Stimulated activated CD4-positive, alpha-beta T cell treated with anti-CD3 and anti-CD28 coated beads, Interleukin-4, amount 100 ng/mL, for 4 hours (primary cell): ENCODE measurements at regions not wholly inside any gene's neighbourhood (a gene's known extent, or its start where the extent isn't known, plus 50 kb on each side); places are given as distances from the start of the nearest gene placed in this dataset.

Source experiments
- DNase-seq, 2 experiments: peaks; one replicate each; pipeline ENCODE4 v3.0.0-alpha.2; 2020

- DNase-seq, result no peak
Observed at GRCh38 chr14:71203306-71203705, 296.0 kb downstream of the PCNX1 start.

GRCh38 chr14:71204231-71204630 is 297.0 kb downstream of the PCNX1 start:
- no peak for DNase-seq

GRCh38 chr14:71204768-71205167 is 297.5 kb downstream of the PCNX1 start:
- DNase-seq, result no peak

GRCh38 chr14:71206123-71206522 is 298.9 kb downstream of the PCNX1 start:
- DNase-seq, result no peak

GRCh38 chr14:71206766-71207371 is 299.6 kb downstream of the PCNX1 start:
- no peak for DNase-seq

- DNase-seq, result no peak
Observed at GRCh38 chr14:71208702-71209357, 301.6 kb downstream of the PCNX1 start.

- DNase-seq, result no peak
Observed at GRCh38 chr14:71209888-71210287, 302.6 kb downstream of the PCNX1 start.

GRCh38 chr14:71212093-71212492 is 304.8 kb downstream of the PCNX1 start:
- no peak for DNase-seq

- no peak for DNase-seq
Observed at GRCh38 chr14:71212683-71213107, 305.4 kb downstream of the PCNX1 start.

- DNase-seq, result no peak
Observed at GRCh38 chr14:71214241-71214640, 307.0 kb downstream of the PCNX1 start.

- no peak for DNase-seq
Observed at GRCh38 chr14:71220462-71220861, 313.2 kb downstream of the PCNX1 start.

- no peak for DNase-seq
Observed at GRCh38 chr14:71221119-71221518, 313.9 kb downstream of the PCNX1 start.

- no peak for DNase-seq
Observed at GRCh38 chr14:71225113-71225512, 317.9 kb downstream of the PCNX1 start.

- no peak for DNase-seq
Observed at GRCh38 chr14:71228711-71229110, 321.5 kb downstream of the PCNX1 start.

GRCh38 chr14:71229875-71230274 is 322.6 kb downstream of the PCNX1 start:
- no peak for DNase-seq

- DNase-seq, result no peak
Observed at GRCh38 chr14:71230897-71231296, 323.6 kb downstream of the PCNX1 start.

GRCh38 chr14:71231521-71232393 is 324.5 kb downstream of the PCNX1 start:
- DNase-seq, result no peak

- no peak for DNase-seq
Observed at GRCh38 chr14:71232506-71232905, 325.2 kb downstream of the PCNX1 start.

- DNase-seq, result no peak
Observed at GRCh38 chr14:71235875-71236274, 328.6 kb downstream of the PCNX1 start.

GRCh38 chr14:71236487-71236886 is 329.2 kb downstream of the PCNX1 start:
- DNase-seq, result no peak

- no peak for DNase-seq
Observed at GRCh38 chr14:71237556-71237955, 330.3 kb downstream of the PCNX1 start.

- DNase-seq, result no peak
Observed at GRCh38 chr14:71238835-71239234, 331.6 kb downstream of the PCNX1 start.

- no peak for DNase-seq
Observed at GRCh38 chr14:71240171-71240570, 332.9 kb downstream of the PCNX1 start.
